ENCODE measurements at regions not wholly inside any gene's neighbourhood (a gene's known extent, or its start where the extent isn't known, plus 50 kb on each side); places are given as distances from the start of the nearest gene placed in this dataset.

DNA sequence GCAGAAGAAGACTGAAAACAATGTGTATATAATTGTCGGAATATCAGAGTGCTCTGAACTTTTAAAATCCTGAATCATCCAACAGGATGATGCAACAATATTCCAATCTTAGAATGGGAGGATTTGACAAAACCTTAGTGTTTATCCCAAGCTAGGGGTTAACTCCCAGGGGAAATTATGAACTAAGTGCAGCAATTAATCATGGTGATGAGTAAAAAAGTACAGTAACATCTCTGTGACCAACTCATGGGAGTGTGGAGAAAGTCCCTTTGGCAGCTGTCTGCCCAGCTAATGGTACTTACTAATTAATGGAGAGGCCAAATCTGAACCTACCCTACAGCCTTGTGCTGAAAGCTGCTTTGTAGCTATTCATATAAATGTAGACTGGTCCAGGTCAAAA lies 257.6 kb upstream of the DDX53 start:
- Mint-ChIP-seq H3K27ac (no peak overlapping the region), H3K4me1 (no peaks in the 10 kb centered on the region), H3K36me3 (no peaks in the 10 kb centered on the region), H3K9me3 (no peaks in the 10 kb centered on the region), H3K27me3 (ENCODE audit: low read depth) (no peaks in the 10 kb centered on the region), H3K4me3 (no peak overlapping the region)
- ChIA-PET POLR2A (no interaction called here), CTCF (no interaction called here)
- DNase-seq (ENCODE audit: low spot score) (no peak), ATAC-seq (no peak)
- TF ChIP-seq NR2C2 (CRISPR knock-in tag; IDR thresholded peaks at IDR 0.05) (no peak), FOXP1 (CRISPR knock-in tag; IDR thresholded peaks at IDR 0.05; ENCODE audit: borderline replicate concordance) (no peak), ZNF396 (CRISPR knock-in tag; IDR thresholded peaks at IDR 0.05; ENCODE audit: borderline replicate concordance) (no peak), PRRX2 (CRISPR knock-in tag; IDR thresholded peaks at IDR 0.05) (no peak), FOXJ3 (CRISPR knock-in tag; IDR thresholded peaks at IDR 0.05; ENCODE audit: borderline replicate concordance) (no peak), FOXK1 (CRISPR knock-in tag; IDR thresholded peaks at IDR 0.05) (no peak), ZNF671 (CRISPR knock-in tag; IDR thresholded peaks at IDR 0.05) (no peak), ESRRA (CRISPR knock-in tag; IDR thresholded peaks at IDR 0.05; ENCODE audit: borderline replicate concordance) (no peak), NR3C1 (CRISPR knock-in tag; conservative IDR thresholded peaks at IDR 0.05; ENCODE audit: low read depth) (no peak)
- TF ChIP-seq, protein P1, sequence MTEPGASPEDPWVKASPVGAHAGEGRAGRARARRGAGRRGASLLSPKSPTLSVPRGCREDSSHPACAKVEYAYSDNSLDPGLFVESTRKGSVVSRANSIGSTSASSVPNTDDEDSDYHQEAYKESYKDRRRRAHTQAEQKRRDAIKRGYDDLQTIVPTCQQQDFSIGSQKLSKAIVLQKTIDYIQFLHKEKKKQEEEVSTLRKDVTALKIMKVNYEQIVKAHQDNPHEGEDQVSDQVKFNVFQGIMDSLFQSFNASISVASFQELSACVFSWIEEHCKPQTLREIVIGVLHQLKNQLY (CRISPR knock-in tag; IDR thresholded peaks at IDR 0.05): no peak
- TF ChIP-seq, protein P2, sequence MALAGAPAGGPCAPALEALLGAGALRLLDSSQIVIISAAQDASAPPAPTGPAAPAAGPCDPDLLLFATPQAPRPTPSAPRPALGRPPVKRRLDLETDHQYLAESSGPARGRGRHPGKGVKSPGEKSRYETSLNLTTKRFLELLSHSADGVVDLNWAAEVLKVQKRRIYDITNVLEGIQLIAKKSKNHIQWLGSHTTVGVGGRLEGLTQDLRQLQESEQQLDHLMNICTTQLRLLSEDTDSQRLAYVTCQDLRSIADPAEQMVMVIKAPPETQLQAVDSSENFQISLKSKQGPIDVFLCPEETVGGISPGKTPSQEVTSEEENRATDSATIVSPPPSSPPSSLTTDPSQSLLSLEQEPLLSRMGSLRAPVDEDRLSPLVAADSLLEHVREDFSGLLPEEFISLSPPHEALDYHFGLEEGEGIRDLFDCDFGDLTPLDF (CRISPR knock-in tag; IDR thresholded peaks at IDR 0.05): no peak
- TF ChIP-seq, protein P3, sequence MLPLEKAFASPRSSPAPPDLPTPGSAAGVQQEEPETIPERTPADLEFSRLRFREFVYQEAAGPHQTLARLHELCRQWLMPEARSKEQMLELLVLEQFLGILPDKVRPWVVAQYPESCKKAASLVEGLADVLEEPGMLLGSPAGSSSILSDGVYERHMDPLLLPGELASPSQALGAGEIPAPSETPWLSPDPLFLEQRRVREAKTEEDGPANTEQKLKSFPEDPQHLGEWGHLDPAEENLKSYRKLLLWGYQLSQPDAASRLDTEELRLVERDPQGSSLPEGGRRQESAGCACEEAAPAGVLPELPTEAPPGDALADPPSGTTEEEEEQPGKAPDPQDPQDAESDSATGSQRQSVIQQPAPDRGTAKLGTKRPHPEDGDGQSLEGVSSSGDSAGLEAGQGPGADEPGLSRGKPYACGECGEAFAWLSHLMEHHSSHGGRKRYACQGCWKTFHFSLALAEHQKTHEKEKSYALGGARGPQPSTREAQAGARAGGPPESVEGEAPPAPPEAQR (CRISPR knock-in tag; IDR thresholded peaks at IDR 0.05): no peak
- TF ChIP-seq, protein P4, sequence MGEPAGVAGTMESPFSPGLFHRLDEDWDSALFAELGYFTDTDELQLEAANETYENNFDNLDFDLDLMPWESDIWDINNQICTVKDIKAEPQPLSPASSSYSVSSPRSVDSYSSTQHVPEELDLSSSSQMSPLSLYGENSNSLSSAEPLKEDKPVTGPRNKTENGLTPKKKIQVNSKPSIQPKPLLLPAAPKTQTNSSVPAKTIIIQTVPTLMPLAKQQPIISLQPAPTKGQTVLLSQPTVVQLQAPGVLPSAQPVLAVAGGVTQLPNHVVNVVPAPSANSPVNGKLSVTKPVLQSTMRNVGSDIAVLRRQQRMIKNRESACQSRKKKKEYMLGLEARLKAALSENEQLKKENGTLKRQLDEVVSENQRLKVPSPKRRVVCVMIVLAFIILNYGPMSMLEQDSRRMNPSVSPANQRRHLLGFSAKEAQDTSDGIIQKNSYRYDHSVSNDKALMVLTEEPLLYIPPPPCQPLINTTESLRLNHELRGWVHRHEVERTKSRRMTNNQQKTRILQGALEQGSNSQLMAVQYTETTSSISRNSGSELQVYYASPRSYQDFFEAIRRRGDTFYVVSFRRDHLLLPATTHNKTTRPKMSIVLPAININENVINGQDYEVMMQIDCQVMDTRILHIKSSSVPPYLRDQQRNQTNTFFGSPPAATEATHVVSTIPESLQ (CRISPR knock-in tag; IDR thresholded peaks at IDR 0.05): no peak

DNA sequence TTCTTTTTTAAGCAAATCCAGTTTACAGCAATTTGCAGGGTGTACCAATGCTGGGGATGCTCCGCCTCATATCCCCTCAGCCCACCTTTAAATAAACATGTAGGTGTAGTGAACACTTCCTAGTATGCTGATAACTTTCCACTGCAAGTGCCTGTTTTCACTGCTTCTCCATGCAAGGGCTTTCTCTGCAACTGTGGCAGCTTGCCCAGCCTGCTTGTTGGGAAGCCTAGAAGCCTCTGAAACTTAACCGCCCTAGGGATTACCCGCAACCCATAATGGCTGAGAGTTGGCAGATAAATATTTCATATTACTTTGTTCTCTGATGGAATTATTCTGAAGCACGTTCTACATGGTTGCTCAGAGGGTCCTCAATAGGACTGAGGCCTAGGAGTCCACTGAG lies 253.7 kb upstream of the DDX53 start:
- no peaks in the 10 kb centered on the region for H3K9me3 Mint-ChIP-seq
- no peaks in the 10 kb centered on the region for H3K4me1 Mint-ChIP-seq
- H3K4me3 Mint-ChIP-seq: no peak overlapping the region
- TF ChIP-seq NR3C1 (CRISPR knock-in tag; conservative IDR thresholded peaks at IDR 0.05; ENCODE audit: low read depth) (no peak), SMAD3 (CRISPR knock-in tag; IDR thresholded peaks at IDR 0.05; ENCODE audit: borderline replicate concordance) (no peak), MYBL2 (CRISPR knock-in tag; IDR thresholded peaks at IDR 0.05) (no peak), NFATC4 (CRISPR knock-in tag; IDR thresholded peaks at IDR 0.05) (no peak), TCF7 (CRISPR knock-in tag; IDR thresholded peaks at IDR 0.05; ENCODE audit: low read depth) (no peak), ZNF423 (CRISPR knock-in tag; IDR thresholded peaks at IDR 0.05) (no peak), ZNF317 (CRISPR knock-in tag; IDR thresholded peaks at IDR 0.05; ENCODE audit: borderline replicate concordance, low read depth) (no peak), CREB1 (CRISPR knock-in tag; IDR thresholded peaks at IDR 0.05) (no peak), GABPB1 (CRISPR knock-in tag; IDR thresholded peaks at IDR 0.05) (no peak), ZNF121 (CRISPR knock-in tag; IDR thresholded peaks at IDR 0.05) (no peak), SOX15 (CRISPR knock-in tag; IDR thresholded peaks at IDR 0.05) (no peak), RORB (CRISPR knock-in tag; IDR thresholded peaks at IDR 0.05) (no peak), ZNF232 (CRISPR knock-in tag; IDR thresholded peaks at IDR 0.05) (no peak), NFYB (CRISPR knock-in tag; conservative IDR thresholded peaks at IDR 0.05; ENCODE audit: low read depth) (no peak), NR2C2 (CRISPR knock-in tag; IDR thresholded peaks at IDR 0.05) (no peak)
- TF ChIP-seq, protein P3 (CRISPR knock-in tag; IDR thresholded peaks at IDR 0.05): no peak
- TF ChIP-seq, protein P4 (CRISPR knock-in tag; IDR thresholded peaks at IDR 0.05): no peak
- no peaks in the 10 kb centered on the region for H3K27me3 Mint-ChIP-seq (ENCODE audit: low read depth)
- DNase-seq (ENCODE audit: low spot score) (no peak), ATAC-seq (no peak)
- no peaks in the 10 kb centered on the region for H3K36me3 Mint-ChIP-seq
- CTCF ChIA-PET: no interaction called here
- H3K27ac Mint-ChIP-seq: no peak overlapping the region
- POLR2A ChIA-PET: no interaction called here

Data from WTC11 (cell line).